Ascending aorta (tissue), 2 donors: ENCODE measurements at regions not wholly inside any gene's neighbourhood (a gene's known extent, or its start where the extent isn't known, plus 50 kb on each side); places are given as distances from the start of the nearest gene placed in this dataset.
"Not testable (repeated sequence)": the region's sequence is repeated elsewhere in the genome, so short reads cannot be mapped to it uniquely, and the experiment has no call there.

Source experiments
- DNase-seq, 2 donors: peaks; one replicate each; pipeline ENCODE4 v3.0.0-alpha.2; 2019; ENCODE audit warnings: low spot score in 2 of 2
- H3K27ac ChIP-seq, 2 donors: fragments of 200-600 bp; sonication (generic); one replicate each; pipeline ENCODE4 v1.5.1; 2016 to 2017; ENCODE audit warnings: mild to moderate bottlenecking in 1 of 2
- H3K27me3 ChIP-seq: fragments of 200-600 bp; sonication (generic); one replicate; pipeline ENCODE4 v1.5.1; 2017
- H3K36me3 ChIP-seq, 2 donors: fragments of 200-600 bp; sonication (generic); one replicate each; pipeline ENCODE4 v1.5.1; 2016
- H3K4me1 ChIP-seq, 2 donors: fragments of 200-600 bp; sonication (generic); one replicate each; pipeline ENCODE4 v1.5.1; 2016 to 2017; ENCODE audit warnings: mild to moderate bottlenecking in 1 of 2
- H3K4me3 ChIP-seq, 2 donors: fragments of 200-600 bp; sonication (generic); one replicate each; pipeline ENCODE4 v1.5.1; 2016 to 2017; ENCODE audit warnings: mild to moderate bottlenecking in 1 of 2
- H3K9me3 ChIP-seq, 2 donors: fragments of 200-600 bp; sonication (generic); one replicate each; pipeline ENCODE4 v1.5.1; 2016
- CTCF ChIP-seq, 3 experiments: fragments of 200-600 bp in 2 of 3; fragments of 450-650 bp in 1 of 3; sonication (generic) in 2 of 3; IDR thresholded peaks; one replicate each; pipeline ENCODE4 v1.5.1; 2016 to 2019; ENCODE audit warnings: antibody characterized with exemption in 3 of 3, mild to moderate bottlenecking in 1 of 3, moderate library complexity in 1 of 3
- intact Hi-C: fragments of 100-400 bp; cut with DNase I; formaldehyde crosslinking; loops from one replicate; pipeline ENCODE4 v1.15.1; 2023

GRCh38 chr12:90546511-90546910, 408.5 kb downstream of the CCER1 start:
- TF ChIP-seq CTCF (IDR thresholded peaks at IDR 0.05): no peak
- Histone ChIP-seq H3K27ac (no peak overlapping the region), H3K36me3 (no peaks in the 10 kb centered on the region), H3K27me3 (no peaks in the 10 kb centered on the region), H3K4me1 (no peaks in the 10 kb centered on the region), H3K4me3 (no peak overlapping the region), H3K9me3 (no peaks in the 10 kb centered on the region)
- no peak for DNase-seq
- intact Hi-C loops: no loop called here

GRCh38 chr12:90543841-90544240, 411.1 kb downstream of the CCER1 start:
- no peaks in the 10 kb centered on the region for H3K9me3 ChIP-seq
- no peaks in the 10 kb centered on the region for H3K27me3 ChIP-seq
- no peak for TF ChIP-seq CTCF (IDR thresholded peaks at IDR 0.05)
- no peak for DNase-seq
- intact Hi-C loops: no loop called here
- H3K4me3 ChIP-seq: no peak overlapping the region
- H3K27ac ChIP-seq: no peak overlapping the region
- H3K4me1 ChIP-seq: no peaks in the 10 kb centered on the region
- no peaks in the 10 kb centered on the region for H3K36me3 ChIP-seq

GRCh38 chr12:90543374-90543773, 411.6 kb downstream of the CCER1 start:
- Histone ChIP-seq H3K4me1 (no peaks in the 10 kb centered on the region), H3K27me3 (no peaks in the 10 kb centered on the region), H3K27ac (no peak overlapping the region), H3K9me3 (no peaks in the 10 kb centered on the region), H3K36me3 (no peaks in the 10 kb centered on the region), H3K4me3 (no peak overlapping the region)
- DNase-seq: no peak
- intact Hi-C loops: no loop called here
- no peak for TF ChIP-seq CTCF (IDR thresholded peaks at IDR 0.05)

GRCh38 chr12:90542852-90543251, 412.1 kb downstream of the CCER1 start:
- H3K4me3 ChIP-seq, H3K27ac ChIP-seq, DNase-seq, intact Hi-C loops, H3K9me3 ChIP-seq, H3K4me1 ChIP-seq, H3K36me3 ChIP-seq, H3K27me3 ChIP-seq: not testable (repeated sequence)

GRCh38 chr12:90533828-90534227, 421.1 kb downstream of the CCER1 start:
- H3K4me3 ChIP-seq, H3K9me3 ChIP-seq, DNase-seq, H3K36me3 ChIP-seq, H3K4me1 ChIP-seq, intact Hi-C loops, H3K27me3 ChIP-seq, H3K27ac ChIP-seq: not testable (repeated sequence)

- DNase-seq: no peak
- Histone ChIP-seq H3K4me1 (no peaks in the 10 kb centered on the region), H3K27me3 (no peaks in the 10 kb centered on the region), H3K36me3 (no peaks in the 10 kb centered on the region), H3K9me3 (no peaks in the 10 kb centered on the region), H3K27ac (no peak overlapping the region), H3K4me3 (no peak overlapping the region)
- intact Hi-C loops: no loop called here
- no peak for TF ChIP-seq CTCF (IDR thresholded peaks at IDR 0.05)
These were observed 434.8 kb downstream of the CCER1 start for GRCh38 chr12:90520002-90520734.

GRCh38 chr12:90519285-90519684, 435.7 kb downstream of the CCER1 start:
- DNase-seq: no peak
- H3K4me1 ChIP-seq: no peaks in the 10 kb centered on the region
- no peak overlapping the region for H3K27ac ChIP-seq
- no peaks in the 10 kb centered on the region for H3K27me3 ChIP-seq
- H3K4me3 ChIP-seq: no peak overlapping the region
- intact Hi-C loops: no loop called here
- H3K9me3 ChIP-seq: no peaks in the 10 kb centered on the region
- no peaks in the 10 kb centered on the region for H3K36me3 ChIP-seq
- no peak for TF ChIP-seq CTCF (IDR thresholded peaks at IDR 0.05)
